ENCODE measurements at regions not wholly inside any gene's neighbourhood (a gene's known extent, or its start where the extent isn't known, plus 50 kb on each side); places are given as distances from the start of the nearest gene placed in this dataset.

GRCh38 chr10:4692206-4692605, 133.8 kb upstream of the AKR1E2 start:
- DNase-seq (ENCODE audit: low read depth) = no peak

GRCh38 chr10:4691776-4692175, 134.2 kb upstream of the AKR1E2 start:
- DNase-seq (ENCODE audit: low read depth) = no peak
- TF ChIP-seq CTCF (conservative IDR thresholded peaks at IDR 0.05; ENCODE audit: low read depth, low read length) = no peak

More at GRCh38 chr10:4692206-4692605, 133.8 kb upstream of the AKR1E2 start:
- TF ChIP-seq CTCF (conservative IDR thresholded peaks at IDR 0.05; ENCODE audit: low read depth, low read length) = no peak
- no peak overlapping the region for H3K4me3 ChIP-seq (ENCODE audit: low read depth, low read length)

DNA sequence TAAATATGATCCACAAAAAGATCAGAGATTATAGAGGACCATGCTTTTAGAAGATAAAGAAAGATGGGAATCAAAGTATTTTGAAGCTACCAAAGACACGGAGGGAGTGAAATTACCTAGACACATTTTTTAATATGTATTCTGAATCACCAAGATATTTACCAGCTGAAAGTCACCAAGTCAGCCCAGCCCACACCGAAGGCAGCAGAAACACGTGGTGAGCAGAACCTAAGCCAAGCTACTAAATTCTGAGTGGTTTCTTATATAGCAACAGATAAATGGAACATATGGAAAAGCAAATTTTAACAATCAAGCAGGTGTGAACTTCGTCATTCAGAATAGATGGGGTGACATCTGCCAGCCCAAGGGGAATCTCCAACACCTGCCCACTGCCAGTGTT, 134.7 kb upstream of the AKR1E2 start:
- no peak for TF ChIP-seq CTCF (conservative IDR thresholded peaks at IDR 0.05; ENCODE audit: low read depth, low read length)
- no peak for DNase-seq (ENCODE audit: low read depth)
- H3K4me3 ChIP-seq (ENCODE audit: low read depth, low read length) = no peak overlapping the region

More at GRCh38 chr10:4691776-4692175, 134.2 kb upstream of the AKR1E2 start:
- H3K4me3 ChIP-seq (ENCODE audit: low read depth, low read length) = no peak overlapping the region

DNA sequence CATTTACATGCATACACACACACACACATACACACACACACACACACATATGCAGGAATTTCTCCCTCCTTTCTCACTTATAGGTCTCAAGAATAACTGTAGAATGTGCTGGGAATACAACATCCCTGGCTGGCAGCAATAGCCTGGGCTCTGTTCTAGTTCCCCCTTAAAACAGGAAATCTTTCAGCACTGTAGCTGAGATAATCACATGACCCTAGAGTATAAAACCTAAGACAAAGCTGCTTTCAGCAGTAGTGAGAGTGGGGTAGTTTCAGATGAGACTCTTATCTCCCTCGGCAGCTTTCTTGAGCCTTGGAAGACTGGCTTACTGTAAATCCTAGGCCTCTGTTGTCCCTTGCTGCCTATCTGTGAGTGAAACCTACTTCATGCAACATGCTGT, 137.4 kb upstream of the AKR1E2 start:
- no peak for DNase-seq (ENCODE audit: low read depth)
- no peak for TF ChIP-seq CTCF (conservative IDR thresholded peaks at IDR 0.05; ENCODE audit: low read depth, low read length)
- H3K4me3 ChIP-seq (ENCODE audit: low read depth, low read length) = no peak overlapping the region

DNA sequence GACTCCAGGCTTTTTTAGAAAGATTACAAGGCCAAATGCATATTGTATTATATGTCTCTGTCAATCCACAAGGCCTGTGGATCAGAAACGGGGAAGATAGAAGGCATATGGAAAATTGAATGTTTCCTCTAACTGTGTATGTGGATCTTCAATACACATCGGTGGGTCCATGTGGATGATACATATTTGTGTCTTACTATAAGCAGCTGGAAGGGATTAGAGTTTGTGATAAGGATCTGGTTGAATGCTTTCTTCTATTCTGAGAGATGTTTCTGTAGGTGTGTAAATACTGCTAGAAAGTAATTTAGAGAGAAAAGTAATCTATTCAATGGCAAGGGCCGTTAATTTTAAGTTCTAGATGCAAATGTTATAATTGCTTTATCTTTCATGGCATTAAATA, 137.8 kb upstream of the AKR1E2 start:
- no peak for TF ChIP-seq CTCF (conservative IDR thresholded peaks at IDR 0.05; ENCODE audit: low read depth, low read length)
- DNase-seq (ENCODE audit: low read depth) = no peak
- H3K4me3 ChIP-seq (ENCODE audit: low read depth, low read length) = no peak overlapping the region

GRCh38 chr10:4687397-4687796, 138.6 kb upstream of the AKR1E2 start:
- DNase-seq (ENCODE audit: low read depth) = no peak
- no peak overlapping the region for H3K4me3 ChIP-seq (ENCODE audit: low read depth, low read length)
- no peak for TF ChIP-seq CTCF (conservative IDR thresholded peaks at IDR 0.05; ENCODE audit: low read depth, low read length)

- DNase-seq (ENCODE audit: low read depth) = peak; percentile 94
- TF ChIP-seq CTCF (conservative IDR thresholded peaks at IDR 0.05; ENCODE audit: low read depth, low read length) = no peak
- H3K4me3 ChIP-seq (ENCODE audit: low read depth, low read length) = no peak overlapping the region
Observed at GRCh38 chr10:4686644-4686996, 139.4 kb upstream of the AKR1E2 start.
